ENCODE measurements at regions not wholly inside any gene's neighbourhood (a gene's known extent, or its start where the extent isn't known, plus 50 kb on each side); places are given as distances from the start of the nearest gene placed in this dataset.

- Histone ChIP-seq H3K4me1 (ENCODE audit: insufficient read depth) (no peaks in the 10 kb centered on the region), H3K27ac (no peak overlapping the region), H3K36me3 (replicated peaks; ENCODE audit: insufficient read depth, low read depth) (no peaks in the 10 kb centered on the region), H3K9me2 (replicated peaks; ENCODE audit: insufficient read depth) (no peaks in the 10 kb centered on the region), H3K79me2 (no peaks in the 10 kb centered on the region), H2AFZ (no peak overlapping the region), H4K20me1 (ENCODE audit: insufficient read depth, poor library complexity, severe bottlenecking) (no peaks in the 10 kb centered on the region), H3K27me3 (no peaks in the 10 kb centered on the region), H3K9me3 (ENCODE audit: low read depth) (no peaks in the 10 kb centered on the region), H3K4me2 (no peak overlapping the region), H3K4me3 (no peak overlapping the region)
- DNase-seq (ENCODE audit: low spot score), result no peak
- no peak for TF ChIP-seq EZH2phosphoT487 (IDR thresholded peaks at IDR 0.05; ENCODE audit: low read depth, severe bottlenecking, unreplicated experiment)
- TF ChIP-seq, protein P1, sequence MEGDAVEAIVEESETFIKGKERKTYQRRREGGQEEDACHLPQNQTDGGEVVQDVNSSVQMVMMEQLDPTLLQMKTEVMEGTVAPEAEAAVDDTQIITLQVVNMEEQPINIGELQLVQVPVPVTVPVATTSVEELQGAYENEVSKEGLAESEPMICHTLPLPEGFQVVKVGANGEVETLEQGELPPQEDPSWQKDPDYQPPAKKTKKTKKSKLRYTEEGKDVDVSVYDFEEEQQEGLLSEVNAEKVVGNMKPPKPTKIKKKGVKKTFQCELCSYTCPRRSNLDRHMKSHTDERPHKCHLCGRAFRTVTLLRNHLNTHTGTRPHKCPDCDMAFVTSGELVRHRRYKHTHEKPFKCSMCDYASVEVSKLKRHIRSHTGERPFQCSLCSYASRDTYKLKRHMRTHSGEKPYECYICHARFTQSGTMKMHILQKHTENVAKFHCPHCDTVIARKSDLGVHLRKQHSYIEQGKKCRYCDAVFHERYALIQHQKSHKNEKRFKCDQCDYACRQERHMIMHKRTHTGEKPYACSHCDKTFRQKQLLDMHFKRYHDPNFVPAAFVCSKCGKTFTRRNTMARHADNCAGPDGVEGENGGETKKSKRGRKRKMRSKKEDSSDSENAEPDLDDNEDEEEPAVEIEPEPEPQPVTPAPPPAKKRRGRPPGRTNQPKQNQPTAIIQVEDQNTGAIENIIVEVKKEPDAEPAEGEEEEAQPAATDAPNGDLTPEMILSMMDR (IDR thresholded peaks at IDR 0.05; ENCODE audit: poor library complexity), result no peak
- WGBS (ENCODE audit: low lambda C conversion rate, missing lambda C conversion rate), result 68% methylated on average over 2 of the region's 2 CpGs
Measured at GRCh38 chr3:28081533-28081947, 159.9 kb upstream of the CMC1 start.

GRCh38 chr3:28087591-28087990 lies 153.8 kb upstream of the CMC1 start:
- no peaks in the 10 kb centered on the region for H3K79me2 ChIP-seq
- H3K9me2 ChIP-seq (replicated peaks; ENCODE audit: insufficient read depth), result no peaks in the 10 kb centered on the region
- no peaks in the 10 kb centered on the region for H3K27me3 ChIP-seq
- H3K9me3 ChIP-seq (ENCODE audit: low read depth), result no peaks in the 10 kb centered on the region
- no peak for TF ChIP-seq EZH2phosphoT487 (IDR thresholded peaks at IDR 0.05; ENCODE audit: low read depth, severe bottlenecking, unreplicated experiment)
- no peaks in the 10 kb centered on the region for H4K20me1 ChIP-seq (ENCODE audit: insufficient read depth, poor library complexity, severe bottlenecking)
- no peak overlapping the region for H3K4me3 ChIP-seq
- H3K4me1 ChIP-seq (ENCODE audit: insufficient read depth), result no peaks in the 10 kb centered on the region
- no peak overlapping the region for H3K27ac ChIP-seq
- no peaks in the 10 kb centered on the region for H3K36me3 ChIP-seq (replicated peaks; ENCODE audit: insufficient read depth, low read depth)
- H3K4me2 ChIP-seq, result no peak overlapping the region
- H2AFZ ChIP-seq, result no peak overlapping the region
- 88% methylated on average over 2 of the region's 2 CpGs for WGBS (ENCODE audit: low lambda C conversion rate, missing lambda C conversion rate)
- DNase-seq (ENCODE audit: low spot score), result no peak

DNA sequence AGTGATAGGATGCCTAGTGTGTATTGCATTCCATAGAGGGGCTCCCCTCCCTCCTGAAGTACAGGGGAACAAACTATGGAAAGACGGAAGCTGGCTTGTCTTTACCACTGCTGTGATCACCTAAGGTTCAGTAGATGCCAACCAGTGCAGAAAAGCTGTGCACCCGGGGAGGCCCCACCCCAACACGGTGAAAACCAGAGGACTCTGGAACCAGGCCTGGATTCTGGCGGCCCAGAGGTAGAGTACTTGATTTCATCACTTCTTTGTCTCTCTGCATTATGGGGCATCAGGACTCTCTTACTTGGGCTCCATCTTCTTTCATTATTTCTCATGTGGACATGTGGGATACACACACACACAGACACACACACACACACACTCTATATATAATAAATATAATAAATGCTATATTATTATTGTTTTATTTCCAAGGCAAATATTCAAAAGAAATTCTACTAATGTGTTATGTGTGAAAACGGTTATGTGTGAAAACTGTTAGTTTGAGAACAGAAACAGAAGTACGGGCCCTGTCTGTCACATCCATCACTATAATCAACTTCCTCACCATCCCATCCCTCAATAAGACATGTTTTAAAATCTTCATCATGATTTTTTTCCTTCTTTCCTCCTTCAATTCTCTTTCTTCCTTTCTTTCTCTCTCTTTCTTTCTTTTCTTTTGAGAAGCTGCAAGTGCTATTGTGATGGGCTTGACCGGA lies 152.4 kb upstream of the CMC1 start:
- H3K36me3 ChIP-seq (replicated peaks; ENCODE audit: insufficient read depth, low read depth), result no peaks in the 10 kb centered on the region
- H3K27ac ChIP-seq, result no peak overlapping the region
- no peaks in the 10 kb centered on the region for H3K27me3 ChIP-seq
- H3K4me1 ChIP-seq (ENCODE audit: insufficient read depth), result no peaks in the 10 kb centered on the region
- H3K4me3 ChIP-seq, result no peak overlapping the region
- H3K79me2 ChIP-seq, result no peaks in the 10 kb centered on the region
- H2AFZ ChIP-seq, result no peak overlapping the region
- DNase-seq (ENCODE audit: low spot score), result no peak
- no peak overlapping the region for H3K4me2 ChIP-seq
- TF ChIP-seq, protein P1 (IDR thresholded peaks at IDR 0.05; ENCODE audit: poor library complexity), result no peak
- TF ChIP-seq EZH2 (IDR thresholded peaks at IDR 0.05; ENCODE audit: borderline replicate concordance) (no peak), EZH2phosphoT487 (IDR thresholded peaks at IDR 0.05; ENCODE audit: low read depth, severe bottlenecking, unreplicated experiment) (no peak)
- H3K9me2 ChIP-seq (replicated peaks; ENCODE audit: insufficient read depth), result no peaks in the 10 kb centered on the region
- no peaks in the 10 kb centered on the region for H4K20me1 ChIP-seq (ENCODE audit: insufficient read depth, poor library complexity, severe bottlenecking)
- WGBS (ENCODE audit: low lambda C conversion rate, missing lambda C conversion rate), result 88% methylated on average over 7 of the region's 7 CpGs
- H3K9me3 ChIP-seq (ENCODE audit: low read depth), result no peaks in the 10 kb centered on the region

DNA sequence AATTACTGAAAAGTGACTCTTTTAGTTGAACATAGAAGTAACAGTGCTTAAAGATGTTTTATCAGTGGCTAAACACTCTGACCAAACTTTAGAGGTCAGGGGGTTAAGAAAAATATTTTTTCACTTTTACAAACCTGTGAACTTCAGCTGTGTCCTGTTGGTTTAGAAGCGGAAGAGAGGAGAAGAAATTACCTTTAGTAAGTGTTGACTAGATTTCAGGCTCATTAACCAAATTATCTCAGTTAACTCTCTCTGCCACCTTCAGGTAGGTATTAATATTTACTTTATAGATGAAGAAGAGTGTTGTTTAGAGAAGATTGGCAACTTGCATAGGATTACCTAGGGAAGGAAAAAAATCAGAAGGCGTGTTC lies 151.9 kb upstream of the CMC1 start:
- Histone ChIP-seq H3K9me2 (replicated peaks; ENCODE audit: insufficient read depth) (no peaks in the 10 kb centered on the region), H3K36me3 (replicated peaks; ENCODE audit: insufficient read depth, low read depth) (no peaks in the 10 kb centered on the region), H2AFZ (no peak overlapping the region), H3K4me2 (no peak overlapping the region), H3K9me3 (ENCODE audit: low read depth) (no peaks in the 10 kb centered on the region), H3K4me3 (no peak overlapping the region), H3K79me2 (no peaks in the 10 kb centered on the region), H3K4me1 (ENCODE audit: insufficient read depth) (no peaks in the 10 kb centered on the region), H3K27me3 (no peaks in the 10 kb centered on the region), H4K20me1 (ENCODE audit: insufficient read depth, poor library complexity, severe bottlenecking) (no peaks in the 10 kb centered on the region), H3K27ac (no peak overlapping the region)
- TF ChIP-seq EZH2 (IDR thresholded peaks at IDR 0.05; ENCODE audit: borderline replicate concordance) (no peak), EZH2phosphoT487 (IDR thresholded peaks at IDR 0.05; ENCODE audit: low read depth, severe bottlenecking, unreplicated experiment) (no peak)
- TF ChIP-seq, protein P1 (IDR thresholded peaks at IDR 0.05; ENCODE audit: poor library complexity), result no peak
- WGBS (ENCODE audit: low lambda C conversion rate, missing lambda C conversion rate), result 79% methylated on average over 2 of the region's 2 CpGs
- DNase-seq (ENCODE audit: low spot score), result no peak

All from hepatocyte (in vitro differentiated cells).